ENCODE measurements at regions not wholly inside any gene's neighbourhood (a gene's known extent, or its start where the extent isn't known, plus 50 kb on each side); places are given as distances from the start of the nearest gene placed in this dataset.

GRCh38 chr6:167717455-167717854, 109.3 kb upstream of the AFDN start:
- Mint-ChIP-seq H3K4me1 (ENCODE audit: low read depth, unreplicated experiment) (no peaks in the 10 kb centered on the region), H3K36me3 (ENCODE audit: insufficient read depth, unreplicated experiment) (no peaks in the 10 kb centered on the region), H3K9me3 (ENCODE audit: unreplicated experiment) (peaks cover 6% of the 10 kb centered on the region), H3K4me3 (ENCODE audit: unreplicated experiment) (no peak overlapping the region), H3K27ac (ENCODE audit: unreplicated experiment) (no peak overlapping the region), H3K27me3 (ENCODE audit: insufficient read depth, unreplicated experiment) (no peaks in the 10 kb centered on the region)
- Histone ChIP-seq H3K4me1 (no peaks in the 10 kb centered on the region), H3K9me3 (no peaks in the 10 kb centered on the region), H3K4me3 (ENCODE audit: low read depth, low read length) (no peak overlapping the region), H3K36me3 (ENCODE audit: control insufficient read depth, insufficient read depth, low read length) (no peaks in the 10 kb centered on the region), H3K27me3 (replicated peaks; ENCODE audit: control insufficient read depth, insufficient read depth, low read length) (no peaks in the 10 kb centered on the region)
- BruUV-seq (replicated peaks), result no TSS peak
- no peak for TF ChIP-seq CTCF (IDR thresholded peaks at IDR 0.05; ENCODE audit: insufficient read depth in 1 of 2, low read depth in 1 of 2, low read length in 1 of 2, severe bottlenecking in 1 of 2, unreplicated experiment in 1 of 2)
- DNase-seq, result no peak
- POLR2A ChIA-PET, result no interaction called here
- intact Hi-C loops (cut with micrococcal nuclease; ENCODE audit: unreplicated experiment), result no loop called here
- CTCF ChIA-PET, result no interaction called here

GRCh38 chr6:167717867-167718266, 108.8 kb upstream of the AFDN start:
- POLR2A ChIA-PET, result no interaction called here
- TF ChIP-seq CTCF (IDR thresholded peaks at IDR 0.05; ENCODE audit: insufficient read depth in 1 of 2, low read depth in 1 of 2, low read length in 1 of 2, severe bottlenecking in 1 of 2, unreplicated experiment in 1 of 2), result no peak
- Histone ChIP-seq H3K4me1 (no peaks in the 10 kb centered on the region), H3K9me3 (no peaks in the 10 kb centered on the region), H3K4me3 (ENCODE audit: low read depth, low read length) (no peak overlapping the region), H3K27me3 (replicated peaks; ENCODE audit: control insufficient read depth, insufficient read depth, low read length) (no peaks in the 10 kb centered on the region), H3K36me3 (ENCODE audit: control insufficient read depth, insufficient read depth, low read length) (no peaks in the 10 kb centered on the region)
- no TSS peak for BruUV-seq (replicated peaks)
- no peak for DNase-seq
- intact Hi-C loops (cut with micrococcal nuclease; ENCODE audit: unreplicated experiment), result no loop called here
- Mint-ChIP-seq H3K4me3 (ENCODE audit: unreplicated experiment) (no peak overlapping the region), H3K36me3 (ENCODE audit: insufficient read depth, unreplicated experiment) (no peaks in the 10 kb centered on the region), H3K4me1 (ENCODE audit: low read depth, unreplicated experiment) (no peaks in the 10 kb centered on the region), H3K27ac (ENCODE audit: unreplicated experiment) (no peak overlapping the region), H3K9me3 (ENCODE audit: unreplicated experiment) (peaks cover 6% of the 10 kb centered on the region), H3K27me3 (ENCODE audit: insufficient read depth, unreplicated experiment) (no peaks in the 10 kb centered on the region)
- CTCF ChIA-PET, result no interaction called here

GRCh38 chr6:167719920-167720319, 106.8 kb upstream of the AFDN start:
- Histone ChIP-seq H3K36me3 (ENCODE audit: control insufficient read depth, insufficient read depth, low read length) (no peaks in the 10 kb centered on the region), H3K9me3 (peaks cover 5% of the 10 kb centered on the region), H3K4me1 (no peaks in the 10 kb centered on the region), H3K4me3 (ENCODE audit: low read depth, low read length) (no peak overlapping the region), H3K27me3 (replicated peaks; ENCODE audit: control insufficient read depth, insufficient read depth, low read length) (no peaks in the 10 kb centered on the region)
- H3K36me3 Mint-ChIP-seq (ENCODE audit: insufficient read depth, unreplicated experiment), result no peaks in the 10 kb centered on the region
- CTCF ChIA-PET, result no interaction called here
- no peak for TF ChIP-seq CTCF (IDR thresholded peaks at IDR 0.05; ENCODE audit: insufficient read depth in 1 of 2, low read depth in 1 of 2, low read length in 1 of 2, severe bottlenecking in 1 of 2, unreplicated experiment in 1 of 2)
- peaks cover 6% of the 10 kb centered on the region for H3K9me3 Mint-ChIP-seq (ENCODE audit: unreplicated experiment)
- H3K27ac Mint-ChIP-seq (ENCODE audit: unreplicated experiment), result no peak overlapping the region
- intact Hi-C loops (cut with micrococcal nuclease; ENCODE audit: unreplicated experiment), result no loop called here
- no TSS peak for BruUV-seq (replicated peaks)
- no peak for DNase-seq
- POLR2A ChIA-PET, result no interaction called here
- no peaks in the 10 kb centered on the region for H3K27me3 Mint-ChIP-seq (ENCODE audit: insufficient read depth, unreplicated experiment)
- no peak overlapping the region for H3K4me3 Mint-ChIP-seq (ENCODE audit: unreplicated experiment)
- H3K4me1 Mint-ChIP-seq (ENCODE audit: low read depth, unreplicated experiment), result no peaks in the 10 kb centered on the region
